Left lung (tissue), 4 donors: ENCODE measurements at regions not wholly inside any gene's neighbourhood (a gene's known extent, or its start where the extent isn't known, plus 50 kb on each side); places are given as distances from the start of the nearest gene placed in this dataset.

ENCODE experiments used
- ATAC-seq: fragments of 200-7000 bp; cut with Tn5 transposase; one replicate; pipeline ENCODE4 v1.9.1; 2020; ENCODE audit warnings: moderate library complexity
- DNase-seq, 4 donors: peaks; one replicate each; pipeline ENCODE4 v3.0.0-alpha.2; 2013 to 2020
- H3K27ac ChIP-seq, 2 donors: fragments of 200-600 bp; sonication (generic) in 1 of 2; one replicate each; pipeline versions ENCODE4 v1.5.0 to v1.8.0; 2020 to 2021
- H3K27me3 ChIP-seq, 2 donors: fragments of 200-600 bp; sonication (generic) in 1 of 2; one replicate each; pipeline versions ENCODE4 v1.5.0 to v1.8.0; 2020 to 2021
- H3K36me3 ChIP-seq, 2 donors: fragments of 200-600 bp; sonication (generic) in 1 of 2; one replicate each; pipeline versions ENCODE4 v1.5.0 to v1.8.0; 2020 to 2021
- H3K4me1 ChIP-seq, 2 donors: fragments of 200-600 bp; one replicate each; pipeline ENCODE4 v1.8.0; 2021
- H3K4me3 ChIP-seq, 2 donors: fragments of 200-600 bp; sonication (generic) in 1 of 2; one replicate each; pipeline versions ENCODE4 v1.5.0 to v1.8.0; 2020 to 2021; ENCODE audit warnings: mild to moderate bottlenecking in 1 of 2
- H3K9me3 ChIP-seq, 2 donors: fragments of 200-600 bp; sonication (generic) in 1 of 2; one replicate each; pipeline versions ENCODE4 v1.5.0 to v1.8.0; 2020 to 2021
- CTCF ChIP-seq, 2 donors: fragments of 200-600 bp; sonication (generic) in 1 of 2; IDR thresholded peaks; one replicate each; pipeline versions ENCODE4 v1.5.0 to v1.8.0; 2021; ENCODE audit warnings: antibody characterized with exemption in 2 of 2
- intact Hi-C, 2 donors: fragments of 100-400 bp; cut with DNase I; formaldehyde crosslinking; loops; one replicate each; pipeline versions ENCODE4 v1.11.2 to v1.14.2; 2022
- donor health status: DM: no; HTN: yes; CAD: no.
- donor health status: DM: no; HTN: no; CAD: no.

- intact Hi-C loops, result no loop called here
- Histone ChIP-seq H3K4me3 (no peak overlapping the region), H3K9me3 (no peaks in the 10 kb centered on the region), H3K27me3 (no peaks in the 10 kb centered on the region), H3K27ac (no peak overlapping the region), H3K4me1 (no peaks in the 10 kb centered on the region), H3K36me3 (no peaks in the 10 kb centered on the region)
- DNase-seq, result no peak
- no peak for TF ChIP-seq CTCF (IDR thresholded peaks at IDR 0.05)
- ATAC-seq, result no peak
These were observed 86.0 kb downstream of the TENT5A start for GRCh38 chr6:81666481-81666880.

- no peak for DNase-seq
- H3K4me1 ChIP-seq, result no peaks in the 10 kb centered on the region
- no peak overlapping the region for H3K4me3 ChIP-seq
- no peak for TF ChIP-seq CTCF (IDR thresholded peaks at IDR 0.05)
- no peak for ATAC-seq
- no peaks in the 10 kb centered on the region for H3K36me3 ChIP-seq
- no peak overlapping the region for H3K27ac ChIP-seq
- H3K9me3 ChIP-seq, result no peaks in the 10 kb centered on the region
- H3K27me3 ChIP-seq, result no peaks in the 10 kb centered on the region
- intact Hi-C loops, result no loop called here
These were observed 96.2 kb downstream of the TENT5A start for GRCh38 chr6:81656231-81656630.

- ATAC-seq (no peak), DNase-seq (no peak)
- Histone ChIP-seq H3K27me3 (no peaks in the 10 kb centered on the region), H3K36me3 (no peaks in the 10 kb centered on the region), H3K9me3 (no peaks in the 10 kb centered on the region), H3K4me1 (no peaks in the 10 kb centered on the region), H3K27ac (no peak overlapping the region), H3K4me3 (no peak overlapping the region)
- intact Hi-C loops, result no loop called here
- no peak for TF ChIP-seq CTCF (IDR thresholded peaks at IDR 0.05)
These were observed 96.8 kb downstream of the TENT5A start for GRCh38 chr6:81655696-81656095.

- ATAC-seq (no peak), DNase-seq (no peak)
- Histone ChIP-seq H3K4me1 (no peaks in the 10 kb centered on the region), H3K36me3 (no peaks in the 10 kb centered on the region), H3K27me3 (no peaks in the 10 kb centered on the region), H3K27ac (no peak overlapping the region), H3K4me3 (no peak overlapping the region), H3K9me3 (peaks cover 0 to 3% of the 10 kb centered on the region in 2 donors)
- intact Hi-C loops, result no loop called here
- no peak for TF ChIP-seq CTCF (IDR thresholded peaks at IDR 0.05)
These were observed 104.0 kb downstream of the TENT5A start for GRCh38 chr6:81648502-81648901.

DNA sequence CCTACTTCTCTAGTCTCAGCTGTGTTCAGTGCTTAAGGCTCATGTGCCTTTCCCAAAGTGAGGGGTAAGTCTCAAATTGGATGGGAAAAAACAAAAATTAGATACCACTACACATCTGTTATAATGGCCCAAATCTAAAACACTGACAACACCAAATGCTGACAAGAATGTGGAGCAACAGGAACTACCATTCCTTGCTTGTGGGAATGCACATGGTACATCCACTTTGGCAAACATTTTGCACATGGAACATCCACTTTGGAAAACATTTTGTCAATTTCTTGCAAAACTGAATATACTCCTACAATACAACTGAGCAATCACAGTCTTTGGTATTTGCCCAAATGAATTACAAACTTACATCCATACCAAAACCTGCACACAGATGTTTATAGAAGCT is 109.3 kb downstream of the TENT5A start:
- DNase-seq (no peak), ATAC-seq (no peak)
- Histone ChIP-seq H3K9me3 (peaks cover 0 to 3% of the 10 kb centered on the region in 2 donors), H3K36me3 (no peaks in the 10 kb centered on the region), H3K27me3 (no peaks in the 10 kb centered on the region), H3K27ac (no peak overlapping the region), H3K4me1 (no peaks in the 10 kb centered on the region), H3K4me3 (no peak overlapping the region)
- no peak for TF ChIP-seq CTCF (IDR thresholded peaks at IDR 0.05)
- intact Hi-C loops, result no loop called here
